ENCODE measurements at regions not wholly inside any gene's neighbourhood (a gene's known extent, or its start where the extent isn't known, plus 50 kb on each side); places are given as distances from the start of the nearest gene placed in this dataset.

DNA sequence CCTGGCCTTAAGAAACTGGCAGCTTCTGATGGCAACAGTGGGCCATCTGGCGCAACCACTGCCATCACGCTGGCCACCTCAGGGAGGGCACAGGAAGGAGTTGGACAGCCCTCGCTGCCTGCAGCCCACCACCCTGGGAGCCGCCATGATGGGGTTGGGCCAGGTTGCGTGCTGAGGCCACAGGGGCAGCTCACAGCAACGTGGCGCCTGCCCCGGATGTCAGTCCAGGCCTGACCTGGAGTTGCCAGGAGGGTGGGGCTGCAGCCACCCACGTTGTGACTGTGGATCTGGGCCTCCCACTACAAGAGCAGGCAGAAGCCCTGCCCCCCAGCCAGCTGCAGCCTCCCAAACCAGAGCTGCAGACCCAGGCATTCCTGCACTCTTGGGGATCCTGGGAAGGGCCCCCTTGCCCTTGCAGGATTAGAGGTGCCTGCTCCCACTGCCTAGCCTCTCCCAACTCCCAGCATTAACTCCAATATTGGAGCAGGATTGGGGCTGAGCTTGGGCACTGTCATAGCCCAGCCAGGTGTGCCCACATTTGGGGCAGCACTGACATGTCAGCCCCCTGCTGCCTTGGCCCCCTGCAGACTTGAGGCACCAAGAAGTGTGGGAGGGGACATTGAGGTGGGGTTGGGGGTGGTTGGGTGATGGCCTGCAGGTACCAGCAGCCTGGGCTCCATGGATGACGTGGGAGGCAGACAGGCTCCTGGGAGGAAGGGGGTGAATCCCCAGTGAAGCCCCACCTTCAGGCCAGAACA is 468.9 kb upstream of the CCDC54 start:
- WGBS (ENCODE audit: insufficient coverage) = 73% methylated on average over 10 of the region's 10 CpGs
- no peak for DNase-seq
- Histone ChIP-seq H3K36me3 (ENCODE audit: control insufficient read depth in 2 of 2, extremely low read depth in 1 of 2, insufficient read depth in 1 of 2, low read length in 1 of 2) (no peaks in the 10 kb centered on the region), H3K27ac (ENCODE audit: low read length) (no peak overlapping the region), H3K9me3 (no peaks in the 10 kb centered on the region), H3K4me3 (ENCODE audit: control insufficient read depth in 1 of 2, extremely low read depth in 1 of 2, low read length in 1 of 2) (no peak overlapping the region), H3K4me1 (ENCODE audit: control insufficient read depth in 1 of 2, extremely low read depth in 1 of 2, insufficient read depth in 2 of 2, low read length in 2 of 2) (no peaks in the 10 kb centered on the region), H3K27me3 (replicated peaks in 1 of 2; ENCODE audit: control insufficient read depth in 2 of 2, extremely low read depth in 1 of 2, insufficient read depth in 2 of 2, low read length in 1 of 2) (no peaks in the 10 kb centered on the region)
- POLR2A ChIA-PET = no interaction called here
- Mint-ChIP-seq H3K36me3 (no peaks in the 10 kb centered on the region), H3K27ac (no peak overlapping the region), H3K4me3 (no peak overlapping the region), H3K27me3 (peaks cover 0 to 3% of the 10 kb centered on the region in 2 donors), H3K9me3 (peaks cover 0 to 4% (median 0%) of the 10 kb centered on the region in 3 donors), H3K4me1 (no peaks in the 10 kb centered on the region)
- CTCF ChIA-PET = no interaction called here
- no peak for ATAC-seq (replicated peaks in 1 of 4)

- Histone ChIP-seq H3K9me3 (no peaks in the 10 kb centered on the region), H3K27ac (ENCODE audit: low read length) (no peak overlapping the region), H3K4me1 (ENCODE audit: control insufficient read depth in 1 of 2, extremely low read depth in 1 of 2, insufficient read depth in 2 of 2, low read length in 2 of 2) (no peaks in the 10 kb centered on the region), H3K27me3 (replicated peaks in 1 of 2; ENCODE audit: control insufficient read depth in 2 of 2, extremely low read depth in 1 of 2, insufficient read depth in 2 of 2, low read length in 1 of 2) (no peaks in the 10 kb centered on the region), H3K36me3 (ENCODE audit: control insufficient read depth in 2 of 2, extremely low read depth in 1 of 2, insufficient read depth in 1 of 2, low read length in 1 of 2) (no peaks in the 10 kb centered on the region), H3K4me3 (ENCODE audit: control insufficient read depth in 1 of 2, extremely low read depth in 1 of 2, low read length in 1 of 2) (no peak overlapping the region)
- DNase-seq (no peak), ATAC-seq (replicated peaks in 1 of 4) (no peak)
- ChIA-PET CTCF (no interaction called here), POLR2A (no interaction called here)
- H3K36me3 Mint-ChIP-seq = no peaks in the 10 kb centered on the region
- H3K27ac Mint-ChIP-seq = no peak overlapping the region
- peaks cover 3 to 7% of the 10 kb centered on the region in 2 donors for H3K27me3 Mint-ChIP-seq
- WGBS (ENCODE audit: insufficient coverage) = 92% methylated on average over 2 of the region's 14 CpGs
- no peaks in the 10 kb centered on the region for H3K4me1 Mint-ChIP-seq
- peaks cover 0 to 4% (median 0%) of the 10 kb centered on the region in 3 donors for H3K9me3 Mint-ChIP-seq
- no peak overlapping the region for H3K4me3 Mint-ChIP-seq
Observed at GRCh38 chr3:106913111-106913698, 464.0 kb upstream of the CCDC54 start.

DNA sequence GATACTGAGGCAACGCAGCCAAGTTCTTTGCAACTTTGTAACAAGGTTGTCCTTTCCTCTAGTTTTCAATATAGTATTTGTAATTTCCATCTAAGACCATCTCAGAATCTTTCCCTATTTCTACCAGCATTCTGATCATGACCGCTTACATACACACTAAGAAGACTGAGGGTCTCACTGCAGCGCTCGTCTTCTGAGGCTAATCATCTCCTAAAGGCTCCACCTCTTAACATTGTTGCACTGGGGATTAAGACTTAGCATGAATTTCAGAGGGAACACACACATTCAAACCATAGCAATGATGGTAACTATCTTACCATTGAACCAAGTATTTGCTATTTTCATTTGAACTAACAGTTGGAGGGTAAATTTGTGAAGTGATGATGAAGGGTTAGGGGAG is 463.3 kb upstream of the CCDC54 start:
- no peak for ATAC-seq (replicated peaks in 1 of 4)

DNA sequence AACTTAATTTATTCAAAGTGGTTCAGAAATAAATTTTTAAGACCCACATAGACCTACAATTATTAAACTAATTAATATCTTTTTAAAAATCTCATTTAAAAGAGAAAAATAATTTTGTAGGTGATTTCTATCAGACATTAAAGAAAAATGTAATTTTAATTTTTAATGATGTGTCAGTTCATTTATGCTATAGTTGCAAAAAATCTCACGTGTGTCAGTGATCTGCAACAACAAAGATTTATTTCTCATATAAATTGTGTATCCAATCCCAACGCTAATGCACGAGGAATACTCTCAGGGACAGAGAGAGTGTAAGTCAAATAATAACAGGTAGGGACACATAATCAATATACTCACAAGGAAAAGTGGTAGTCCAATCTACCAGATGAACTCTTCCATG is 456.6 kb upstream of the CCDC54 start:
- Histone ChIP-seq H3K27me3 (replicated peaks in 1 of 2; ENCODE audit: control insufficient read depth in 2 of 2, extremely low read depth in 1 of 2, insufficient read depth in 2 of 2, low read length in 1 of 2) (no peaks in the 10 kb centered on the region), H3K9me3 (no peaks in the 10 kb centered on the region), H3K4me3 (ENCODE audit: control insufficient read depth in 1 of 2, extremely low read depth in 1 of 2, low read length in 1 of 2) (no peak overlapping the region), H3K4me1 (ENCODE audit: control insufficient read depth in 1 of 2, extremely low read depth in 1 of 2, insufficient read depth in 2 of 2, low read length in 2 of 2) (no peaks in the 10 kb centered on the region), H3K27ac (ENCODE audit: low read length) (no peak overlapping the region), H3K36me3 (ENCODE audit: control insufficient read depth in 2 of 2, extremely low read depth in 1 of 2, insufficient read depth in 1 of 2, low read length in 1 of 2) (no peaks in the 10 kb centered on the region)
- no peak overlapping the region for H3K27ac Mint-ChIP-seq
- ATAC-seq (replicated peaks in 1 of 4) = no peak
- ChIA-PET POLR2A (no interaction called here), CTCF (no interaction called here)
- no peaks in the 10 kb centered on the region for H3K9me3 Mint-ChIP-seq
- no peaks in the 10 kb centered on the region for H3K4me1 Mint-ChIP-seq
- no peaks in the 10 kb centered on the region for H3K36me3 Mint-ChIP-seq
- DNase-seq = no peak
- WGBS (ENCODE audit: insufficient coverage) = no CpG with 5 or more reads among the region's 3 CpGs
- H3K4me3 Mint-ChIP-seq = no peak overlapping the region
- no peaks in the 10 kb centered on the region for H3K27me3 Mint-ChIP-seq

More for the DNA sequence above, 463.3 kb upstream of the CCDC54 start:
- DNase-seq = no peak
- Histone ChIP-seq H3K27ac (ENCODE audit: low read length) (no peak overlapping the region), H3K36me3 (ENCODE audit: control insufficient read depth in 2 of 2, extremely low read depth in 1 of 2, insufficient read depth in 1 of 2, low read length in 1 of 2) (no peaks in the 10 kb centered on the region), H3K4me1 (ENCODE audit: control insufficient read depth in 1 of 2, extremely low read depth in 1 of 2, insufficient read depth in 2 of 2, low read length in 2 of 2) (no peaks in the 10 kb centered on the region), H3K27me3 (replicated peaks in 1 of 2; ENCODE audit: control insufficient read depth in 2 of 2, extremely low read depth in 1 of 2, insufficient read depth in 2 of 2, low read length in 1 of 2) (no peaks in the 10 kb centered on the region), H3K9me3 (no peaks in the 10 kb centered on the region), H3K4me3 (ENCODE audit: control insufficient read depth in 1 of 2, extremely low read depth in 1 of 2, low read length in 1 of 2) (no peak overlapping the region)
- ChIA-PET POLR2A (no interaction called here), CTCF (no interaction called here)
- Mint-ChIP-seq H3K27ac (no peak overlapping the region), H3K36me3 (no peaks in the 10 kb centered on the region), H3K4me1 (no peaks in the 10 kb centered on the region), H3K9me3 (peaks cover 0 to 4% (median 0%) of the 10 kb centered on the region in 3 donors), H3K27me3 (peaks cover 3 to 7% of the 10 kb centered on the region in 2 donors), H3K4me3 (no peak overlapping the region)
- 83% methylated on average over 4 of the region's 4 CpGs for whole genome bisulfite sequencing (ENCODE audit: insufficient coverage)

DNA sequence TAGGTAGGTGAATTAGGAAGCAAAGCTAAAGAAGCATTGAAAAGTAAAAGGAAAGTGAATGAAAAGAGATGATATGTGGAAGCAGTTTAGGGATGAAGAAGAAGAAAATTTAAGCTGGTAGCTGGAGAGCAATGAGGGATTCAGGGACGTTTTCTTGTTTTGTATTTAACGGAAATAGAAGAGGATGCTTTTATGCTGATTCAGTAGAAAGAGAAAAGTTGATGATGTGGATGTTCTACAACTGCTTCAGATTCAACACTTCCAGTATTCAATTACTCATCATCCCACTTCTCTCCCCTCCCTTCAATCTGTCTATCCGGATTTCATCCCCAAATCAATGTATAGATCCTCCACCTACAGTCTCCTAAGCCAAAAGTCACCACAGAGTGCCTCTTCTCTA is 448.2 kb upstream of the CCDC54 start:
- Histone ChIP-seq H3K9me3 (no peaks in the 10 kb centered on the region), H3K27ac (ENCODE audit: low read length) (no peak overlapping the region), H3K4me3 (ENCODE audit: control insufficient read depth in 1 of 2, extremely low read depth in 1 of 2, low read length in 1 of 2) (no peak overlapping the region), H3K27me3 (replicated peaks in 1 of 2; ENCODE audit: control insufficient read depth in 2 of 2, extremely low read depth in 1 of 2, insufficient read depth in 2 of 2, low read length in 1 of 2) (no peaks in the 10 kb centered on the region), H3K36me3 (ENCODE audit: control insufficient read depth in 2 of 2, extremely low read depth in 1 of 2, insufficient read depth in 1 of 2, low read length in 1 of 2) (no peaks in the 10 kb centered on the region), H3K4me1 (ENCODE audit: control insufficient read depth in 1 of 2, extremely low read depth in 1 of 2, insufficient read depth in 2 of 2, low read length in 2 of 2) (no peaks in the 10 kb centered on the region)
- Mint-ChIP-seq H3K4me1 (no peaks in the 10 kb centered on the region), H3K4me3 (no peak overlapping the region), H3K27me3 (no peaks in the 10 kb centered on the region), H3K27ac (no peak overlapping the region), H3K36me3 (no peaks in the 10 kb centered on the region), H3K9me3 (no peaks in the 10 kb centered on the region)
- DNase-seq (no peak), ATAC-seq (replicated peaks in 1 of 4) (no peak)
- POLR2A ChIA-PET = no interaction called here
- CTCF ChIA-PET = no interaction called here
- 40% methylated on average over 1 of the region's 3 CpGs for WGBS (ENCODE audit: insufficient coverage)

GRCh38 chr3:106930086-106930485 is 447.2 kb upstream of the CCDC54 start:
- H3K4me1 ChIP-seq (ENCODE audit: control insufficient read depth in 1 of 2, extremely low read depth in 1 of 2, insufficient read depth in 2 of 2, low read length in 2 of 2) = no peaks in the 10 kb centered on the region
- Mint-ChIP-seq H3K27ac (no peak overlapping the region), H3K27me3 (no peaks in the 10 kb centered on the region), H3K36me3 (no peaks in the 10 kb centered on the region), H3K4me3 (no peak overlapping the region), H3K9me3 (no peaks in the 10 kb centered on the region), H3K4me1 (no peaks in the 10 kb centered on the region)
- H3K4me3 ChIP-seq (ENCODE audit: control insufficient read depth in 1 of 2, extremely low read depth in 1 of 2, low read length in 1 of 2) = no peak overlapping the region
- no peaks in the 10 kb centered on the region for H3K9me3 ChIP-seq
- WGBS (ENCODE audit: insufficient coverage) = 50% methylated on average over 1 of the region's 2 CpGs
- DNase-seq = no peak
- ChIA-PET POLR2A (no interaction called here), CTCF (no interaction called here)
- H3K27me3 ChIP-seq (replicated peaks in 1 of 2; ENCODE audit: control insufficient read depth in 2 of 2, extremely low read depth in 1 of 2, insufficient read depth in 2 of 2, low read length in 1 of 2) = no peaks in the 10 kb centered on the region
- ATAC-seq (replicated peaks in 1 of 4) = no peak
- H3K27ac ChIP-seq (ENCODE audit: low read length) = no peak overlapping the region
- no peaks in the 10 kb centered on the region for H3K36me3 ChIP-seq (ENCODE audit: control insufficient read depth in 2 of 2, extremely low read depth in 1 of 2, insufficient read depth in 1 of 2, low read length in 1 of 2)
